ENCODE measurements at regions not wholly inside any gene's neighbourhood (a gene's known extent, or its start where the extent isn't known, plus 50 kb on each side); places are given as distances from the start of the nearest gene placed in this dataset.

DNA sequence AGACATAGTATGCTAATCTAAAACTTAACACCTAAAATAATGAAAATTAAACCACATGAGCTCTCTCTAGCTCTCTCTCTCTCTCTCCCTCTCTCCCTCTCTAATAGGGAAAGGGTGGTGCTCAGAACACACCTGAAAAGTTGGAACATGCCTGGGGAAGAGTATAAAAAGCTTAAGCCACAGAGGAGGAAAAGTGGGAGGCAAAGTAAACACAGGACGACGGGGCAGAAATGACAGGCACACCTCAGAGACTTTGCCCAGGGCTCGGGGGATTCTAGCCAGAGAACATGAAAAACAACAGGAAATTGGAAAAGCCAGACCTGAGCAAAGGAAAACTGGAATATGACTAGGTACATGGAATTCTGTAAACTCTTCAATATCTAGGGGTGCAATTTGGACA is 666.1 kb downstream of the BCL11A start:
- TF ChIP-seq POLR2A (IDR thresholded peaks at IDR 0.05), result no peak
- TF ChIP-seq, protein P1, sequence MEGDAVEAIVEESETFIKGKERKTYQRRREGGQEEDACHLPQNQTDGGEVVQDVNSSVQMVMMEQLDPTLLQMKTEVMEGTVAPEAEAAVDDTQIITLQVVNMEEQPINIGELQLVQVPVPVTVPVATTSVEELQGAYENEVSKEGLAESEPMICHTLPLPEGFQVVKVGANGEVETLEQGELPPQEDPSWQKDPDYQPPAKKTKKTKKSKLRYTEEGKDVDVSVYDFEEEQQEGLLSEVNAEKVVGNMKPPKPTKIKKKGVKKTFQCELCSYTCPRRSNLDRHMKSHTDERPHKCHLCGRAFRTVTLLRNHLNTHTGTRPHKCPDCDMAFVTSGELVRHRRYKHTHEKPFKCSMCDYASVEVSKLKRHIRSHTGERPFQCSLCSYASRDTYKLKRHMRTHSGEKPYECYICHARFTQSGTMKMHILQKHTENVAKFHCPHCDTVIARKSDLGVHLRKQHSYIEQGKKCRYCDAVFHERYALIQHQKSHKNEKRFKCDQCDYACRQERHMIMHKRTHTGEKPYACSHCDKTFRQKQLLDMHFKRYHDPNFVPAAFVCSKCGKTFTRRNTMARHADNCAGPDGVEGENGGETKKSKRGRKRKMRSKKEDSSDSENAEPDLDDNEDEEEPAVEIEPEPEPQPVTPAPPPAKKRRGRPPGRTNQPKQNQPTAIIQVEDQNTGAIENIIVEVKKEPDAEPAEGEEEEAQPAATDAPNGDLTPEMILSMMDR (IDR thresholded peaks at IDR 0.05), result no peak
